ENCODE measurements at regions not wholly inside any gene's neighbourhood (a gene's known extent, or its start where the extent isn't known, plus 50 kb on each side); places are given as distances from the start of the nearest gene placed in this dataset.
"Not testable (repeated sequence)": the region's sequence is repeated elsewhere in the genome, so short reads cannot be mapped to it uniquely, and the experiment has no call there.

- no peak overlapping the region for H4K5ac ChIP-seq (ENCODE audit: insufficient read length, low read depth, low read length)
- DNase-seq, result no peak
- no peaks in the 10 kb centered on the region for H3K79me2 ChIP-seq (ENCODE audit: insufficient read depth, low read length)
- H2BK12ac ChIP-seq (ENCODE audit: insufficient read length, low read depth, low read length), result no peak overlapping the region
- no peak overlapping the region for H2AFZ ChIP-seq (ENCODE audit: low read length)
- no peak overlapping the region for H2BK20ac ChIP-seq (ENCODE audit: low read depth, low read length, poor library complexity, severe bottlenecking)
- peaks cover 70% of the 10 kb centered on the region for H3K27me3 Mint-ChIP-seq (ENCODE audit: low read depth)
- no peaks in the 10 kb centered on the region for H3K9me3 ChIP-seq (ENCODE audit: control insufficient read depth, low read depth, low read length)
- no peak overlapping the region for H3K4ac ChIP-seq (ENCODE audit: low read depth, low read length)
- no peak overlapping the region for H3T11ph ChIP-seq (ENCODE audit: low read length)
- peaks cover 3% of the 10 kb centered on the region for H3K4me1 ChIP-seq (ENCODE audit: insufficient read depth, low read length)
- no peak overlapping the region for H4K91ac ChIP-seq (ENCODE audit: insufficient read length, low read depth, low read length)
- H2BK120ac ChIP-seq (ENCODE audit: low read depth, low read length, poor library complexity, severe bottlenecking), result no peak overlapping the region
- H3K36me3 Mint-ChIP-seq (ENCODE audit: insufficient read depth in 1 of 3, low read depth in 3 of 3), result peaks cover 0 to 4% (median 0%) of the 10 kb centered on the region in 3 experiments; a peak in 2 of 7 replicates
- no peak overlapping the region for H2BK15ac ChIP-seq (ENCODE audit: low read depth, low read length)
- H2BK5ac ChIP-seq (ENCODE audit: insufficient read length, low read length), result no peak overlapping the region
- peaks cover 21 to 30% of the 10 kb centered on the region in 2 experiments for H3K4me1 Mint-ChIP-seq
- H3K27ac Mint-ChIP-seq, result no peak overlapping the region
- no peaks in the 10 kb centered on the region for H3K27me3 ChIP-seq (ENCODE audit: insufficient read depth, low read length)
- no peak overlapping the region for H3K4me3 Mint-ChIP-seq
- H3K27ac ChIP-seq (ENCODE audit: insufficient read length, low read depth, low read length), result no peak overlapping the region
- TF ChIP-seq, protein P1, sequence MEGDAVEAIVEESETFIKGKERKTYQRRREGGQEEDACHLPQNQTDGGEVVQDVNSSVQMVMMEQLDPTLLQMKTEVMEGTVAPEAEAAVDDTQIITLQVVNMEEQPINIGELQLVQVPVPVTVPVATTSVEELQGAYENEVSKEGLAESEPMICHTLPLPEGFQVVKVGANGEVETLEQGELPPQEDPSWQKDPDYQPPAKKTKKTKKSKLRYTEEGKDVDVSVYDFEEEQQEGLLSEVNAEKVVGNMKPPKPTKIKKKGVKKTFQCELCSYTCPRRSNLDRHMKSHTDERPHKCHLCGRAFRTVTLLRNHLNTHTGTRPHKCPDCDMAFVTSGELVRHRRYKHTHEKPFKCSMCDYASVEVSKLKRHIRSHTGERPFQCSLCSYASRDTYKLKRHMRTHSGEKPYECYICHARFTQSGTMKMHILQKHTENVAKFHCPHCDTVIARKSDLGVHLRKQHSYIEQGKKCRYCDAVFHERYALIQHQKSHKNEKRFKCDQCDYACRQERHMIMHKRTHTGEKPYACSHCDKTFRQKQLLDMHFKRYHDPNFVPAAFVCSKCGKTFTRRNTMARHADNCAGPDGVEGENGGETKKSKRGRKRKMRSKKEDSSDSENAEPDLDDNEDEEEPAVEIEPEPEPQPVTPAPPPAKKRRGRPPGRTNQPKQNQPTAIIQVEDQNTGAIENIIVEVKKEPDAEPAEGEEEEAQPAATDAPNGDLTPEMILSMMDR (conservative IDR thresholded peaks at IDR 0.05), result no peak
- H3K14ac ChIP-seq (ENCODE audit: insufficient read depth, low read length), result no peak overlapping the region
- H3K23ac ChIP-seq (ENCODE audit: insufficient read length, low read depth, low read length), result no peak overlapping the region
- no peaks in the 10 kb centered on the region for H3K23me2 ChIP-seq (ENCODE audit: insufficient read length, low read depth, low read length, poor library complexity, severe bottlenecking)
- no CpG with 5 or more reads among the region's 1 CpG for WGBS (ENCODE audit: extremely low coverage, insufficient read length, low lambda C conversion rate)
- peaks cover 3 to 7% of the 10 kb centered on the region in 2 experiments; a peak in 4 of 5 replicates for H3K9me3 Mint-ChIP-seq
- H2AK5ac ChIP-seq (ENCODE audit: insufficient read length, low read length), result no peak overlapping the region
- no peak overlapping the region for H3K18ac ChIP-seq (ENCODE audit: insufficient read length, low read depth, low read length)
- no peaks in the 10 kb centered on the region for H3K79me1 ChIP-seq (ENCODE audit: insufficient read depth, low read depth, low read length, poor library complexity, severe bottlenecking)
- no peak overlapping the region for H3K56ac ChIP-seq (ENCODE audit: insufficient read length, low read depth, low read length)
- no peak overlapping the region for H3K9ac ChIP-seq (ENCODE audit: extremely low read depth, insufficient read length, low read length)
- no peaks in the 10 kb centered on the region for H4K20me1 ChIP-seq (ENCODE audit: control insufficient read depth, insufficient read depth, insufficient read length)
- no peak overlapping the region for H3K4me2 ChIP-seq (ENCODE audit: insufficient read depth, insufficient read length, low read length)
- no peak overlapping the region for H4K8ac ChIP-seq (replicated peaks; ENCODE audit: insufficient read length, low read depth, low read length)
These were observed 136.8 kb downstream of the DACT1 start for GRCh38 chr14:58774531-58774930.

DNA sequence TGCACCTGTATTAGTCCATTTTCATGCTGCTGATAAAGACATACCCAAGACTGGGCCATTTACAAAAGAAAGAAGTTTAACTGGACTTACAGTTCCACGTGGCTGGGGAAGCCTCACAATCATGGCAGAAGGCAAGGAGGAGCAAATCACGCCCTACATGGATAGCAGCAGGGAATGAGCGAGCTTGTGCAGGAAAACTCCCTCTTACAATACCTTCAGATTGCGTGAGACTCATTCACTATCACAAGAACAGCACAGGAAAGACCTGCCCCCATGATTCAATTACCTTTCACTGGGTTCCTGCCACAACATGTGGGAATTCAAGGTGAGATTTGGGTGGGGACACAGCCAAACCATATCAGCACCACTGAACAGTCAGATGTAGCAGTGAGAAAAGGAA, 137.4 kb downstream of the DACT1 start:
- no CpG with 5 or more reads among the region's 4 CpGs for WGBS (ENCODE audit: extremely low coverage, insufficient read length, low lambda C conversion rate)
- H3K79me2 ChIP-seq (ENCODE audit: insufficient read depth, low read length); H4K20me1 ChIP-seq (ENCODE audit: control insufficient read depth, insufficient read depth, insufficient read length); H3T11ph ChIP-seq (ENCODE audit: low read length); H3K56ac ChIP-seq (ENCODE audit: insufficient read length, low read depth, low read length); H3K4me2 ChIP-seq (ENCODE audit: insufficient read depth, insufficient read length, low read length); H2AFZ ChIP-seq (ENCODE audit: low read length); H3K4me3 Mint-ChIP-seq; H4K8ac ChIP-seq (replicated peaks; ENCODE audit: insufficient read length, low read depth, low read length); H2BK15ac ChIP-seq (ENCODE audit: low read depth, low read length); H3K27me3 ChIP-seq (ENCODE audit: insufficient read depth, low read length); H4K5ac ChIP-seq (ENCODE audit: insufficient read length, low read depth, low read length); H3K23me2 ChIP-seq (ENCODE audit: insufficient read length, low read depth, low read length, poor library complexity, severe bottlenecking); H3K9me3 ChIP-seq (ENCODE audit: control insufficient read depth, low read depth, low read length); H3K27ac Mint-ChIP-seq; H2AK5ac ChIP-seq (ENCODE audit: insufficient read length, low read length); H3K27ac ChIP-seq (ENCODE audit: insufficient read length, low read depth, low read length); H2BK20ac ChIP-seq (ENCODE audit: low read depth, low read length, poor library complexity, severe bottlenecking); H2BK120ac ChIP-seq (ENCODE audit: low read depth, low read length, poor library complexity, severe bottlenecking); H3K4ac ChIP-seq (ENCODE audit: low read depth, low read length); H3K23ac ChIP-seq (ENCODE audit: insufficient read length, low read depth, low read length); H3K36me3 Mint-ChIP-seq (ENCODE audit: insufficient read depth in 1 of 3, low read depth in 3 of 3); H3K79me1 ChIP-seq (ENCODE audit: insufficient read depth, low read depth, low read length, poor library complexity, severe bottlenecking); H2BK5ac ChIP-seq (ENCODE audit: insufficient read length, low read length); H3K14ac ChIP-seq (ENCODE audit: insufficient read depth, low read length); H4K91ac ChIP-seq (ENCODE audit: insufficient read length, low read depth, low read length); H3K9ac ChIP-seq (ENCODE audit: extremely low read depth, insufficient read length, low read length); H2BK12ac ChIP-seq (ENCODE audit: insufficient read length, low read depth, low read length); H3K18ac ChIP-seq (ENCODE audit: insufficient read length, low read depth, low read length); H3K9me3 Mint-ChIP-seq; DNase-seq; H3K4me1 ChIP-seq (ENCODE audit: insufficient read depth, low read length): not testable (repeated sequence)
- H3K27me3 Mint-ChIP-seq (ENCODE audit: low read depth), result peaks cover 67% of the 10 kb centered on the region
- peaks cover 19 to 27% of the 10 kb centered on the region in 2 experiments for H3K4me1 Mint-ChIP-seq
